Esophagus squamous epithelium (tissue), 4 donors: ENCODE measurements at regions not wholly inside any gene's neighbourhood (a gene's known extent, or its start where the extent isn't known, plus 50 kb on each side); places are given as distances from the start of the nearest gene placed in this dataset.

Source experiments
- POLR2A ChIP-seq, 4 donors: fragments of 450-650 bp; IDR thresholded peaks; one replicate each; pipeline ENCODE4 v1.6.1; 2017; ENCODE audit warnings: antibody characterized with exemption in 4 of 4, mild to moderate bottlenecking in 4 of 4, moderate library complexity in 3 of 4
- TF ChIP-seq, protein P1 (sequence below), 6 experiments: fragments of 450-650 bp in 4 of 6; fragments of 200-600 bp in 2 of 6; sonication (generic) in 2 of 6; IDR thresholded peaks; one replicate each; pipeline ENCODE4 v1.5.1; 2016 to 2019; ENCODE audit warnings: antibody characterized with exemption in 6 of 6, mild to moderate bottlenecking in 4 of 6, moderate library complexity in 4 of 6

DNA sequence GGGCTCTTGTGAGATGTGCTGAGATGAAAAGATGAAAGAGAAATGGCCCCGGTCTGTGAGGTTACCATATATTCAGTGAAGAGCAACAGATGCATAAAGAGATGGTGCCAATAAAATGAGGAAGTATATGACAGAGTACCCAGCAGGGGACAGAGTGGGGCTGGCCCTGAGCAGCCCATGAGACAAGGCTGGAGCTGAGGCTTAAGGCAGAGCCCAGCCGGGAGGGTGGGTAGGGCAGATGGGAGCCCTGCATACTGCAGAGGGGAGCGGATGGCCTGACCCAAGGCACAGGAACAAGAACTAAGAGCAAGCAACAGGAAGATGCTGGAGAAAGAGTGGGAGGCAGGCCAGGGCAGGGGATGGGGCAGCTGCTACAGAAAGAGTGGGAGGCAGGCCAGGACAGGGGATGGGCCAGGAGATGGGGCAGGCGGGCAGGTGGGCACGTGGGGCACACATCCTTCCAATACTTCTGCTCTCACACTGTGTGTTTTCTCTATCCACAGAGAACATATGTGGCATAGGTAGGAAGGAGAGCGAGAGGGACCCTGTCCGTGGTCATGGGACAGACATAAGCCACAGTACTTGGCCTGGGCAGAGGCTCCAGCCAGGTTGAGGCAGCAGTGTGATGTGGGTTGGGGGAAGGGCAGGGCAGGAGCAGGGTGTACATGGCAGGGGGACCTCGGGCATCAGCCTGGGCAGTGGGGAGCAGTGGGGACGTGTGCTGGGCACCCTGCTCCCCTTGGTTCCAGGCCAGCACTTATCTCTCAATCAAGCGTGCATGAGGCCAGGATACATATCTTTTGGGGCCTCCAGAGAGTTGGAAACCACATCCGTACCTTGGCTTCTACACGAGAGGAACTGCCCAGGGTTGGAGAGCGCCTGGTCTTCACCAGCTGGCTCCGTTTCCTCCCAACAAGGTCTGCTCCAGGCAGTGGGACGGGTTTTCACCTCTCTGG, 91.6 kb upstream of the IKZF1 start:
- no peak for TF ChIP-seq POLR2A (IDR thresholded peaks at IDR 0.05)
- TF ChIP-seq, protein P1, sequence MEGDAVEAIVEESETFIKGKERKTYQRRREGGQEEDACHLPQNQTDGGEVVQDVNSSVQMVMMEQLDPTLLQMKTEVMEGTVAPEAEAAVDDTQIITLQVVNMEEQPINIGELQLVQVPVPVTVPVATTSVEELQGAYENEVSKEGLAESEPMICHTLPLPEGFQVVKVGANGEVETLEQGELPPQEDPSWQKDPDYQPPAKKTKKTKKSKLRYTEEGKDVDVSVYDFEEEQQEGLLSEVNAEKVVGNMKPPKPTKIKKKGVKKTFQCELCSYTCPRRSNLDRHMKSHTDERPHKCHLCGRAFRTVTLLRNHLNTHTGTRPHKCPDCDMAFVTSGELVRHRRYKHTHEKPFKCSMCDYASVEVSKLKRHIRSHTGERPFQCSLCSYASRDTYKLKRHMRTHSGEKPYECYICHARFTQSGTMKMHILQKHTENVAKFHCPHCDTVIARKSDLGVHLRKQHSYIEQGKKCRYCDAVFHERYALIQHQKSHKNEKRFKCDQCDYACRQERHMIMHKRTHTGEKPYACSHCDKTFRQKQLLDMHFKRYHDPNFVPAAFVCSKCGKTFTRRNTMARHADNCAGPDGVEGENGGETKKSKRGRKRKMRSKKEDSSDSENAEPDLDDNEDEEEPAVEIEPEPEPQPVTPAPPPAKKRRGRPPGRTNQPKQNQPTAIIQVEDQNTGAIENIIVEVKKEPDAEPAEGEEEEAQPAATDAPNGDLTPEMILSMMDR (IDR thresholded peaks at IDR 0.05) = no peak
